ACHN (cell line): ENCODE measurements at regions not wholly inside any gene's neighbourhood (a gene's known extent, or its start where the extent isn't known, plus 50 kb on each side); places are given as distances from the start of the nearest gene placed in this dataset.

ENCODE experiments used
- DNase-seq: peaks from one replicate; pipeline ENCODE4 v3.0.0-alpha.2; 2015
- in situ Hi-C: cut with HindIII; loops from 2 replicates; pipeline ENCODE4 v1.10.0; 2017; ENCODE audit warnings: low sequenced_read_pairs, low pct_ligation_motif_present, low pct_unique_long_range_greater_than_20kb

DNA sequence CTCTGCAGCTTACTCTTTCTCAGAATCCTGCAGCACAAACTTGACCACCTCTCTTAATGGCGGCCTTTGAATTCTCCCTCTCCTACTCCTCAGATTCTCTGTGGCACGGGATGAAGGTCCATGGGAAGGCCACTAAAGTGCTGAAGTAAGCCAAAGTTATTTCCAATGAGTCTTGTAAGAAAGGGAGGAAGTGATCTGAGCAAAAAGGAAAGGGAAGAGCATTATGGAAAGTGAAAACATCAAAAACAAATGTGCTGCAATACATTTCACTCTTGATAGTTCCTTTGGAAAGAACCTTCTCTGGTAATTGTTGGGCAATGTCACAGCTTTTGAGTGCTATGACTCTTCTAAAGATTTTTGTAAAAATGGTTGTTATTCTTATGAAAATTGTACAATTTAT lies 54.3 kb upstream of the CAMK2D start:
- DNase-seq, result no peak
- in situ Hi-C loops, result no loop called here

GRCh38 chr4:113811359-113811758 lies 49.8 kb upstream of the CAMK2D start:
- DNase-seq, result no peak
- in situ Hi-C loops, result no loop called here
